H9 (cell line): ENCODE measurements at regions not wholly inside any gene's neighbourhood (a gene's known extent, or its start where the extent isn't known, plus 50 kb on each side); places are given as distances from the start of the nearest gene placed in this dataset.

Experiments used
- DNase-seq: peaks from one replicate; pipeline ENCODE4 v3.0.0-alpha.2; 2017
- H2AFZ ChIP-seq: one replicate; pipeline ENCODE4 v1.6.1; 2013; ENCODE audit warnings: mild to moderate bottlenecking, low read length, control low read depth, moderate library complexity
- H2AK5ac ChIP-seq: 2 replicates; pipeline ENCODE4 v1.6.1; 2013; ENCODE audit warnings: low read length, control low read depth, mixed read lengths; ENCODE audit not compliant: insufficient read length
- H2BK120ac ChIP-seq: one replicate; pipeline ENCODE4 v1.6.1; 2013; ENCODE audit warnings: low read depth, mild to moderate bottlenecking, low read length, control low read depth, inconsistent platforms; ENCODE audit not compliant: poor library complexity, severe bottlenecking
- H2BK12ac ChIP-seq: 2 replicates; pipeline ENCODE4 v1.6.1; 2013; ENCODE audit warnings: low read length, control low read depth, mixed read lengths, low read depth; ENCODE audit not compliant: insufficient read length
- H2BK15ac ChIP-seq: 2 replicates; pipeline ENCODE4 v1.6.1; 2013; ENCODE audit warnings: low read depth, low read length, control low read depth
- H2BK20ac ChIP-seq: one replicate; pipeline ENCODE4 v1.6.1; 2013; ENCODE audit warnings: low read depth, mild to moderate bottlenecking, low read length, control low read depth, inconsistent platforms; ENCODE audit not compliant: poor library complexity, severe bottlenecking
- H2BK5ac ChIP-seq: 2 replicates; pipeline ENCODE4 v1.6.1; 2013; ENCODE audit warnings: low read length, control low read depth, mixed read lengths; ENCODE audit not compliant: insufficient read length
- H3K14ac ChIP-seq: 2 replicates; pipeline ENCODE4 v1.6.1; 2013; ENCODE audit warnings: low read length, control low read depth; ENCODE audit not compliant: insufficient read depth
- H3K18ac ChIP-seq: 2 replicates; pipeline ENCODE4 v1.6.1; 2013; ENCODE audit warnings: low read depth, mild to moderate bottlenecking, mixed read lengths, low read length, control low read depth; ENCODE audit not compliant: insufficient read length
- H3K23ac ChIP-seq: 2 replicates; pipeline ENCODE4 v1.6.1; 2013; ENCODE audit warnings: low read length, control low read depth, mixed read lengths, low read depth; ENCODE audit not compliant: insufficient read length
- H3K23me2 ChIP-seq: 2 replicates; pipeline ENCODE4 v1.6.1; 2013; ENCODE audit warnings: low read depth, mild to moderate bottlenecking, mixed read lengths, low read length, control low read depth; ENCODE audit not compliant: insufficient read length, poor library complexity, severe bottlenecking
- H3K27ac ChIP-seq: 2 replicates; pipeline ENCODE4 v1.5.1; 2013; ENCODE audit warnings: low read length, control low read depth, mixed read lengths, low read depth; ENCODE audit not compliant: insufficient read length
- H3K27me3 ChIP-seq: 2 replicates; pipeline ENCODE4 v1.6.1; 2013; ENCODE audit warnings: low read length, control low read depth, inconsistent platforms; ENCODE audit not compliant: insufficient read depth
- H3K4ac ChIP-seq: 2 replicates; pipeline ENCODE4 v1.6.1; 2013; ENCODE audit warnings: low read depth, mild to moderate bottlenecking, control low read depth, inconsistent platforms, low read length, moderate library complexity
- H3K4me1 ChIP-seq: 2 replicates; pipeline ENCODE4 v1.6.1; 2013; ENCODE audit warnings: low read length, control low read depth, inconsistent platforms; ENCODE audit not compliant: insufficient read depth
- H3K4me2 ChIP-seq: 2 replicates; pipeline ENCODE4 v1.6.1; 2013; ENCODE audit warnings: low read length, control low read depth, mixed read lengths; ENCODE audit not compliant: insufficient read length, insufficient read depth
- H3K56ac ChIP-seq: 2 replicates; pipeline ENCODE4 v1.6.1; 2013; ENCODE audit warnings: low read depth, mild to moderate bottlenecking, mixed read lengths, low read length, control low read depth; ENCODE audit not compliant: insufficient read length
- H3K79me1 ChIP-seq: 2 replicates; pipeline ENCODE4 v1.6.1; 2013; ENCODE audit warnings: low read depth, mild to moderate bottlenecking, moderate library complexity, low read length, control low read depth, inconsistent platforms; ENCODE audit not compliant: insufficient read depth, poor library complexity, severe bottlenecking
- H3K79me2 ChIP-seq: 2 replicates; pipeline ENCODE4 v1.6.1; 2013; ENCODE audit warnings: low read length, control low read depth, inconsistent platforms; ENCODE audit not compliant: insufficient read depth
- H3K9ac ChIP-seq: 2 replicates; pipeline ENCODE4 v1.6.1; 2013; ENCODE audit warnings: low read length, control low read depth, mixed read lengths; ENCODE audit not compliant: insufficient read length; ENCODE audit errors: extremely low read depth
- H3K9me3 ChIP-seq: one replicate; pipeline ENCODE4 v1.6.1; 2013; ENCODE audit warnings: low read depth, low read length, inconsistent platforms; ENCODE audit not compliant: control insufficient read depth
- H3T11ph ChIP-seq: one replicate; pipeline ENCODE4 v1.6.1; 2013; ENCODE audit warnings: mild to moderate bottlenecking, low read length, control low read depth, inconsistent platforms
- H4K20me1 ChIP-seq: one replicate; pipeline ENCODE4 v1.6.1; 2013; ENCODE audit not compliant: control insufficient read depth, insufficient read length, insufficient read depth
- H4K5ac ChIP-seq: 2 replicates; pipeline ENCODE4 v1.6.1; 2013; ENCODE audit warnings: low read depth, mild to moderate bottlenecking, mixed read lengths, low read length, control low read depth; ENCODE audit not compliant: insufficient read length
- H4K8ac ChIP-seq: replicated peaks from 2 replicates; pipeline ENCODE4 v1.6.1; 2013; ENCODE audit warnings: low read length, control low read depth, mixed read lengths, low read depth; ENCODE audit not compliant: insufficient read length
- H4K91ac ChIP-seq: 2 replicates; pipeline ENCODE4 v1.6.1; 2013; ENCODE audit warnings: low read depth, mild to moderate bottlenecking, moderate library complexity, mixed read lengths, low read length, control low read depth; ENCODE audit not compliant: insufficient read length
- H3K27ac Mint-ChIP-seq, 3 experiments: 2 replicates in 2 of 3; 3 replicates in 1 of 3; pipeline ENCODE4 v1.8.0; 2020 to 2021; ENCODE audit warnings: mixed read lengths in 3 of 3, mild to moderate bottlenecking in 1 of 3, moderate library complexity in 1 of 3
- H3K27me3 Mint-ChIP-seq: 2 replicates; pipeline ENCODE4 v1.8.0; 2021; ENCODE audit warnings: low read depth, mild to moderate bottlenecking, moderate library complexity, mixed read lengths
- H3K36me3 Mint-ChIP-seq, 3 experiments: 2 replicates in 2 of 3; 3 replicates in 1 of 3; pipeline ENCODE4 v1.8.0; 2020 to 2021; ENCODE audit warnings: low read depth in 3 of 3, mixed read lengths in 3 of 3; ENCODE audit not compliant: insufficient read depth in 1 of 3
- H3K4me1 Mint-ChIP-seq, 2 experiments: 2 replicates each; pipeline ENCODE4 v1.8.0; 2020; ENCODE audit warnings: mixed read lengths in 2 of 2
- H3K4me3 Mint-ChIP-seq, 2 experiments: 2 replicates in 1 of 2; 3 replicates in 1 of 2; pipeline ENCODE4 v1.8.0; 2020 to 2021; ENCODE audit warnings: mild to moderate bottlenecking in 2 of 2, mixed read lengths in 2 of 2, moderate library complexity in 1 of 2
- H3K9me3 Mint-ChIP-seq, 2 experiments: 2 replicates in 1 of 2; 3 replicates in 1 of 2; pipeline ENCODE4 v1.8.0; 2020; ENCODE audit warnings: mild to moderate bottlenecking in 2 of 2, mixed read lengths in 2 of 2, moderate library complexity in 1 of 2
- WGBS: extraction: QIAGEN DNeasy Blood & Tissue Kit; methylation state at CpG from one replicate; pipeline ENCODE4 v1.1.7; 2013; ENCODE audit warnings: missing lambda C conversion rate, low lambda C conversion rate, mixed read lengths; ENCODE audit not compliant: insufficient read length; ENCODE audit errors: extremely low coverage; 5-methylcytosine and 5-hydroxymethylcytosine counted together
- TF ChIP-seq, protein P1 (sequence below): fragments of 200-600 bp; sonication (generic); conservative IDR thresholded peaks from 3 replicates; pipeline ENCODE4 v1.8.0; 2021; ENCODE audit warnings: antibody characterized with exemption, mild to moderate bottlenecking

DNA sequence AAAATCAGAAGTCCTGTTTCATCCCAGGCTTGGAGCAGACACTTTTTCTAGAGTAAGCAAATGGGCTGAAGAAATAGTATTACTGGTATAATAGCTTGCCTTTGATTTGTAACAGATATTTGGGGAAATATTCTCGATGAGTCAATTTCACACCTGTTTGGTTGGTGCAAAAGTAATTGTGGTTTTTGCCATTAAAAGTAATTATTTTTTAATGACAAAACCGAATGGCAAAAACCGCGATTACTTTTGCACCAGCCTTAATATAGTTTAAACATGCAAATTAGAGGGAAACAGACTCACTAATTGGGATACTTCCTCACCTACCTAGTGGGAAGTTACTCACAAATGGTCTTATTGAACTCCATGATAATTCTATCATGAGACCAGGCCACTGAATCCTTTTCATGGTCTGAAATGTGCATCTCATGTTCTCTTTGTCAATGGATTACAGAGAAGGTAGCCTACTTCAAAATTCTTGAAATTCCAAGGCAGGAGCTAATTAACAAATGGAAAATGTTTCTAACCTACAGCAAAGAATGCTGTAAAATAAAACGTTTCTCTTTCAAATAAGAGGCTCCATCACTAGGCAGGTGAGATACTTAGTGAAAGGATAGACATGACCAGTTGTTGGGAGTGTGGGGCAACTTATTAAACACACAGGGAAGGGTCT lies 391.3 kb downstream of the EMP1 start:
- no peaks in the 10 kb centered on the region for H3K36me3 Mint-ChIP-seq
- Histone ChIP-seq H2BK15ac (no peak overlapping the region), H2BK120ac (no peak overlapping the region)

More for the DNA sequence above, 391.3 kb downstream of the EMP1 start:
- no peaks in the 10 kb centered on the region for H3K9me3 ChIP-seq
- DNase-seq, result no peak
- H4K20me1 ChIP-seq, result no peaks in the 10 kb centered on the region
- no peak overlapping the region for H3T11ph ChIP-seq
- H2BK12ac ChIP-seq, result no peak overlapping the region
- Mint-ChIP-seq H3K4me1 (peaks cover 33 to 34% of the 10 kb centered on the region in 2 experiments), H3K27ac (peak overlapping the region in 2 of 3 experiments; percentile 61 to 91; a peak in 2 of 7 replicates), H3K9me3 (no peaks in the 10 kb centered on the region), H3K27me3 (no peaks in the 10 kb centered on the region), H3K4me3 (no peak overlapping the region)
- H3K18ac ChIP-seq, result no peak overlapping the region
- no peak overlapping the region for H3K56ac ChIP-seq
- H3K4ac ChIP-seq, result no peak overlapping the region
- no peak overlapping the region for H2AFZ ChIP-seq
- H3K23me2 ChIP-seq, result no peaks in the 10 kb centered on the region
- no peak overlapping the region for H2BK20ac ChIP-seq
- TF ChIP-seq, protein P1, sequence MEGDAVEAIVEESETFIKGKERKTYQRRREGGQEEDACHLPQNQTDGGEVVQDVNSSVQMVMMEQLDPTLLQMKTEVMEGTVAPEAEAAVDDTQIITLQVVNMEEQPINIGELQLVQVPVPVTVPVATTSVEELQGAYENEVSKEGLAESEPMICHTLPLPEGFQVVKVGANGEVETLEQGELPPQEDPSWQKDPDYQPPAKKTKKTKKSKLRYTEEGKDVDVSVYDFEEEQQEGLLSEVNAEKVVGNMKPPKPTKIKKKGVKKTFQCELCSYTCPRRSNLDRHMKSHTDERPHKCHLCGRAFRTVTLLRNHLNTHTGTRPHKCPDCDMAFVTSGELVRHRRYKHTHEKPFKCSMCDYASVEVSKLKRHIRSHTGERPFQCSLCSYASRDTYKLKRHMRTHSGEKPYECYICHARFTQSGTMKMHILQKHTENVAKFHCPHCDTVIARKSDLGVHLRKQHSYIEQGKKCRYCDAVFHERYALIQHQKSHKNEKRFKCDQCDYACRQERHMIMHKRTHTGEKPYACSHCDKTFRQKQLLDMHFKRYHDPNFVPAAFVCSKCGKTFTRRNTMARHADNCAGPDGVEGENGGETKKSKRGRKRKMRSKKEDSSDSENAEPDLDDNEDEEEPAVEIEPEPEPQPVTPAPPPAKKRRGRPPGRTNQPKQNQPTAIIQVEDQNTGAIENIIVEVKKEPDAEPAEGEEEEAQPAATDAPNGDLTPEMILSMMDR, result no peak
- no peak overlapping the region for H4K5ac ChIP-seq
- no peak overlapping the region for H3K4me2 ChIP-seq
- no peak overlapping the region for H4K91ac ChIP-seq
- H2BK5ac ChIP-seq, result no peak overlapping the region
- no peak overlapping the region for H3K9ac ChIP-seq
- peaks cover 4% of the 10 kb centered on the region; the same call in 1 of the 2 replicates for H3K4me1 ChIP-seq
- no peaks in the 10 kb centered on the region for H3K79me2 ChIP-seq
- H4K8ac ChIP-seq, result no peak overlapping the region
- no peak overlapping the region for H3K14ac ChIP-seq
- no peaks in the 10 kb centered on the region for H3K79me1 ChIP-seq
- no peak overlapping the region for H2AK5ac ChIP-seq
- no peak overlapping the region for H3K23ac ChIP-seq
- H3K27ac ChIP-seq, result no peak overlapping the region
- no CpG with 5 or more reads among the region's 5 CpGs for WGBS
- H3K27me3 ChIP-seq, result no peaks in the 10 kb centered on the region
